ENCODE measurements at regions not wholly inside any gene's neighbourhood (a gene's known extent, or its start where the extent isn't known, plus 50 kb on each side); places are given as distances from the start of the nearest gene placed in this dataset.

DNA sequence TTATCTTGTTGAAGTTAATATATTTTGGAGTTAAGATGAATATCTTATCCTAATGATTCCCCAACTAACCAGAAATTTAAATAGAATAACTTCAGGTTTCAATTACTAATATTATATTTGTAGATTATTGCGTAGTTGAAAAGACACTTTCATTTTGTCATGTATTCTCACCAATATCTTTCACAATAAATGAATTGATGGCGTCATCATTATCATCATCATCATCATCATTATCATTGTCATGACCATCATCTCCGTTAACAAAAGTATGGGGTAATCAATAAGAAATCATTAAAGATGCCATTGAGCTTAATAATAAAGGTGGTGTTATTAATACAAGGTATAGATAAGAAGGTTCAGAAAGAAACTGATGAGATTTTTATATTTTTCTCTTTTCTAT lies 768.8 kb upstream of the SLC10A2 start:
- TF ChIP-seq POLR2AphosphoS5 (IDR thresholded peaks at IDR 0.05; ENCODE audit: low read depth, low read length) (no peak), BACH1 (IDR thresholded peaks at IDR 0.05; ENCODE audit: low read length) (no peak), GABPA (IDR thresholded peaks at IDR 0.05; ENCODE audit: borderline replicate concordance, insufficient read depth, low read length) (no peak)
- TF ChIP-seq, protein P1, sequence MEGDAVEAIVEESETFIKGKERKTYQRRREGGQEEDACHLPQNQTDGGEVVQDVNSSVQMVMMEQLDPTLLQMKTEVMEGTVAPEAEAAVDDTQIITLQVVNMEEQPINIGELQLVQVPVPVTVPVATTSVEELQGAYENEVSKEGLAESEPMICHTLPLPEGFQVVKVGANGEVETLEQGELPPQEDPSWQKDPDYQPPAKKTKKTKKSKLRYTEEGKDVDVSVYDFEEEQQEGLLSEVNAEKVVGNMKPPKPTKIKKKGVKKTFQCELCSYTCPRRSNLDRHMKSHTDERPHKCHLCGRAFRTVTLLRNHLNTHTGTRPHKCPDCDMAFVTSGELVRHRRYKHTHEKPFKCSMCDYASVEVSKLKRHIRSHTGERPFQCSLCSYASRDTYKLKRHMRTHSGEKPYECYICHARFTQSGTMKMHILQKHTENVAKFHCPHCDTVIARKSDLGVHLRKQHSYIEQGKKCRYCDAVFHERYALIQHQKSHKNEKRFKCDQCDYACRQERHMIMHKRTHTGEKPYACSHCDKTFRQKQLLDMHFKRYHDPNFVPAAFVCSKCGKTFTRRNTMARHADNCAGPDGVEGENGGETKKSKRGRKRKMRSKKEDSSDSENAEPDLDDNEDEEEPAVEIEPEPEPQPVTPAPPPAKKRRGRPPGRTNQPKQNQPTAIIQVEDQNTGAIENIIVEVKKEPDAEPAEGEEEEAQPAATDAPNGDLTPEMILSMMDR (IDR thresholded peaks at IDR 0.05; ENCODE audit: control extremely low read depth in 1 of 3, insufficient read depth in 1 of 3, low read depth in 1 of 3, low read length in 3 of 3): no peak
- TF ChIP-seq, protein P2, sequence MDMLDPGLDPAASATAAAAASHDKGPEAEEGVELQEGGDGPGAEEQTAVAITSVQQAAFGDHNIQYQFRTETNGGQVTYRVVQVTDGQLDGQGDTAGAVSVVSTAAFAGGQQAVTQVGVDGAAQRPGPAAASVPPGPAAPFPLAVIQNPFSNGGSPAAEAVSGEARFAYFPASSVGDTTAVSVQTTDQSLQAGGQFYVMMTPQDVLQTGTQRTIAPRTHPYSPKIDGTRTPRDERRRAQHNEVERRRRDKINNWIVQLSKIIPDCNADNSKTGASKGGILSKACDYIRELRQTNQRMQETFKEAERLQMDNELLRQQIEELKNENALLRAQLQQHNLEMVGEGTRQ (IDR thresholded peaks at IDR 0.05; ENCODE audit: low read length): no peak
